GM19324 (cell line): ENCODE measurements at regions not wholly inside any gene's neighbourhood (a gene's known extent, or its start where the extent isn't known, plus 50 kb on each side); places are given as distances from the start of the nearest gene placed in this dataset.

Experiments
- ATAC-seq: cut with Tn5 transposase; IDR thresholded peaks from one replicate; pipeline ENCODE4 v1.9.1; 2021; ENCODE audit warnings: mild to moderate bottlenecking, moderate library complexity; ENCODE audit not compliant: unreplicated experiment, low FRiP score

DNA sequence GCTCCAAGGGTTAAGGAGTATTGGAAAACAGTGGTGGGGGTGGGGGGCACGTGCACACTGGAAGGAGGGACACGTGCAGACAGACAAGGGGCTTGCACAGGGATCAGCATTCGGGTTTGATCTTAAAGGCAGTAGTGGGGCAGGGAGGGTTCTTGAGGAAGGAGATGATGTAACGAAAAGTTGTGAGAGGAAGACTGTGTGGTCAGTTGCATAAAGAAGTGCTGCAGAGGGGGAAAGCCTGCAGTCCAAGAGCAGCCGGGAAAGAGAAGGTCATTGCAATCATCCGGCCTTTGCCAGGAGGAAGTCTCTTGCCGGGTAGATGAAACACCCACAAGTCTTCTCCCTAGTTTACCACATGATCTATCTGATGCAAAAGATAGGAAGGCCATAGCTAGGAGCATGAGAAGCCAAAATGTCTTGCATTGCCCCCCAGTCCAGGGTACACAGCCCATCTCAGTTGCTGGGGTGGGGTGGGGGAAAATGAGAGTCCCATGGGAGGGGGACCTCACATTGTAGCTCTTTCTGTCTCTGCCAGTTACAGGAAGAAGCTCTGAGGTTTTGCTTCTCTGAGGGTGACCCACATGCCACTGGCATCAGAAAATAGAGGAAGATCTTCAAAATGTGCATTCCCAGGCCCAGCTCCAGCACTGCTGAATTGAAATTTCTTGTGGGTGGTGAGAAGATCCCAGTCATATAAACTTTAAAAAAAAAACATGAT lies 202.5 kb upstream of the RAB4A start:
- no peak for ATAC-seq

DNA sequence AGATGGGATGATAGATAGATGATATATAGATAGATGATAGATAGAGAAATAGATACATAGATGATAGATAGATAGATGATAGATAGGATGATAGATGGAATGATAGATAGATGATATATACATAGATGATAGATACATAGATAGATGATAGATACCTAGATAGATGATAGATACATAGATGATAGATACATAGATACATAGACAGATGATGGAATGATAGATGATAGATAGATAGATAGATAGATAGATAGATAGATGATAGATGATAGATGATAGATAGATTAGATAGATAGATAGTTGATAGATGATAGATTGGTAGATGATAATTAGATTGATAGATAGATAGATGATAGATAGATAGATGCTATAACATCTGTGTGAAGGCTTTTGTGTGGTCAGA lies 201.7 kb upstream of the RAB4A start:
- no peak for ATAC-seq

DNA sequence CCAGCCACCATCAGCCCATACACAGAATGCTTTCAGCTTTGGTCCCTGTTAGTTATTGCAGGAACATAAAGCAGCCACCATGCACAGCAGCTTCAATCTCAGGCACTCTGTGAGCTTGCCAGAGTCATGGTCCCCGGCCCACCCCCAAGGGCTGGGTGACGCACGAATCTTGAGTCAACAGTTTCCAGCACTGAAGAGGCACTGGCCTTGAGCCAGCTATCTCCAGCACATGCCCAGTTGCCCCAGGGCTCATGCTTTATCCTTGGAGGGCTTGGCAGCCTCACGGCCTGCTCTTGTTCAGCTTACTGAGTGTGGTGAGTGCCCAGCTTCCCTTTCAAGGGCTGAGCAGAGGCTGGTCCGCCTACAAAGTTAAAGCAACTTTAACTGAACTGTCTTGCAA lies 200.7 kb upstream of the RAB4A start:
- no peak for ATAC-seq

DNA sequence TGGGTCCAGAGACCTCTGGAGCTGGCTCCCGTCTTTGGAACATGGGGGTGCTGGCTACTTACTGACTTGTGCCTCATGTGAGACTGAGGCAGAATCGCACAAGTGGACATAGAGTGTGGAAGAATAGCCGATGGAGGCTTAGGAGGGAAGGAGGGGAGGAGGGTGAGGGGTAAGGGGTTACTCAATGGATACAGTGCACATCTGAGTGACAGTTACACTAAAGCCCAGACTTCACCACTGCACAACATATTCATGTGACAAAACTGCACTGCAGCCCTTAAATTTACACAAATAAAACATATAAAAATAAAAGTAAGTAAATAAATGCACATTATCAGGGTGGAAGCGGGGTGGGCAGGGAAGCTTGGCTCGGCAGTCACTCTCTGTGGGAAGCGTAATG lies 197.7 kb upstream of the RAB4A start:
- no peak for ATAC-seq

DNA sequence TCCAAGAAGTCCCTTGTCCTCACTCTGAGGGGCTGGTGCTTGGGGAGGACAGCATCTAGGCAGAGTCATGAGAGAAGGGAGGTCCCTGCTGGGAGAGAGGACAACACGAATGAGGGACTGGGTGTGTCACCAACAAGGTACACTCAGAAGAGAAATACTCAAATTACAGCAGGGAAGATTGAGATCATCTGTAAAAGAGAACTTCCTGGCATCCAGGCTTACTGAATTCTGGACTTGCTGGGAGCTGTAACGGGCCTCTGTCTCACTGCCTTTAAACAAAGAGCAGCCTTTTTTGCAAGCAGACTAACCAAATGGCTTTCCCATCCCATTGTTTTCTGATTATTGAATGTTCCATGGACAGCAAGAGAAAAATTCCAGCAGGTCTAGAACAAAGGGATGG lies 195.7 kb upstream of the RAB4A start:
- no peak for ATAC-seq

DNA sequence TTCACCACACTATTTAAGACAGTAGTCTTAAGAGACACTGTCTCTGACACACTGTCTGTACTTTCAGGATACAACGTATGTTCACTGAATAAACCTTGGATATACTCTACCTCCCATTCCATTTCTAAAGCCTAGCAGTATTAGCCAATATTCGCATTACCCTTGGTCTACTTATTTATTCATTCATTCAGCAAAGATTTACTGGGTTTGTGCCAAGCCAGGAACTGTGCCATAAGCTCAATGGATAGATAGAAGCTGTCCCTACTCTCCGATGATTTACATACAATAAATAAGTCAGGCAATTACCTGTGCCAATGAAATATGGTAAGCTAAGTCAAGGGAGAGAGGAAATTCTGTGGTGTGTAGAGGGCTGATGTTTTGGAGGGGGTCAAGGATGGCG lies 195.2 kb upstream of the RAB4A start:
- no peak for ATAC-seq

DNA sequence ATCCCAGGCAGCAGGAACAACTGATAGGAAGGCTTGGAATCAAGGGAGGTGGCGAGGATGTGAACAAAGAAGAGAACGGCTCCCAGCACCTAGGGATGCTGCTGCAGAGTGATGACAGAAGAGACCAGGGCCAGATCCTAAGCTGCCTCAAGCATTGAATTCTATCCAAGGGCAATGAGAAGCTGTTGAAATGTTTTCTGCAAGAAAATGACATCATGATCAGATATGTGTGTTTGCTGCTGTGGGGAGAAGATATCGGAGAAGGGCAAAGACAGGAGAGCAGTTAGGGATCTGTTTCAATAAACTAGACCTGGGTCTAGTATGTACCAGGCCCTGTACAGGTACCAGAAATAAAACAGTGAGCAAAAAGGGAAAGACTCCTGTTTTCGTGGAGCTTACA lies 194.7 kb upstream of the RAB4A start:
- no peak for ATAC-seq

DNA sequence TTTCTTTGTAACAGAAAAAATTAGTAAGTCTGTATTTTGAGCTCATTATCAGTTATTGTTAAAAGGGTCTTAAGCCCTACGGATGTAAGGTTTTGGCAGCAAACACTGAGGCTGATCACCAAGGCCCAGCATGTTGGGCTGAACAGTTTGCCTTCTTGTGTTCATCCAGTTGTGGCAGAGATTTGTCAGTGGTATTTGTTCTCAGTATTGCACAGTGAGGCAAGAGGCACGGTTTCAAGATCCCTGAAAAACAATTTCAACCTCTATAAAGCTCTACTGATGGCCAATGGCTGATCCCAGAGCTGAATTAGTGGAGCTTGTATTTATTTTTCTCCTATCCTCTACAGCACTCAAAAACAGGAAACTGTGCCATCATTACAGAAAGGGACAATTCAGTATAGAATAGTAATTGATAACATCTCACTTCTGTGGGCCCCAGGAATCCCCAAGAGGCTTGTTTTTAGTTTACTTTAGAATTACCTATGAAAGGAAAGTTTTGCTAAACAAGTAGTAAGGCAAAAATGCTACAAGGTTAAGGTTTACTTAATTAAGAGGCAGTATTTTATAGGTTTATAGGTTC lies 191.8 kb upstream of the RAB4A start:
- ATAC-seq, result no peak

DNA sequence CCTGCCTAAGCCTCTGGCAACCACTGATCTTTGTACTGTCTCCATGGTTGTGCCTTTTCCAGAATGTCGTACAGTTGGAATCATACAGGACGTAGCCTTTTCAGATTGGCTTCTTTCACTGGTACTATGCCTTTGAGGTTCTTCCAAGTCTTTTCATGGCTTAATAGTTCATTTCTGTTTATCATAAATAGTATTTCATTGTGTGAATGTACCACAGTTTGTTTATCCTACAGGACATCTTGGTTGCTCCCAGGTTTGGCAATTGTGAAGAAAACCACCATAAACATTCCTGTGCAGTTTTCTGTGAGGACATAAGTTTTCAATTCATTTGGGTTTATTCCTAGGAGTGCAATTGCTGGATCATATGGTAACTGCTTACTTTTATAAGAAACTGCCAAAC lies 190.6 kb upstream of the RAB4A start:
- ATAC-seq, result no peak

DNA sequence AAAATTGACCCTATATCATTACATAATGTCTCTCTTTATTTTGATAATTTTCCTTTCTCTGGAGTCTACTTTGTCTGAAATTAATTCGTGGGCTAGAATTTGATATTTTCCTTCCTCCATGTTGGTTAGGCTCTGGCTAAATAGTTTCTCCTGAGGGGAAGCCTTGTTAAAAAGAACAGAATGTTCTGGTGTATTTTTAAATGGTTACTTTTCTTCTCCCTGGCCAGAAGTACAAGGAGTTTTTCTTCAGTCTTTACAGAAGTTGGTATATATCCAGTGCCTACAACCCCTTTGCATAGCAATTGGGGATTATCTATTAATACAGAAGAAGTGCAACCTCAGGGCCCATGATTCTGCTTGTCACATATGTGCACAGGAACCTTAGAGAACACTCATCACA lies 185.6 kb upstream of the RAB4A start:
- ATAC-seq, result no peak

DNA sequence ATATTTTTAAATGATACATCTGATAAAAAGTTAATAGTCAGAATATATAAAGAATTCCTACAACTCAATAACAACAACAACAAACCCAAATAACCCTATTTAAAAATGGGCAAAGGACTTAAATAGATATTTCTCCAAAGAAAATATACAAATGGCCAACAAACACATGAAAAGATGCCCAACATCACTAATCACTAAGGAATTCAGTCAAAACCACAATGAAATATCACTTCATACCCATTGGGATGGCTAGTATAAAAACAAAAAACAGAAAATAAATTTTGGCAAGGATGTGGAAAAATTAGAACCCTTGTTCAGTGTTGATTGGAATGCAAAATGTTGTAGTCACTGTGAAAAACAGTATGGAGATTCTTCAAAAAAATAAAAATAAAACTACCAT lies 184.8 kb upstream of the RAB4A start:
- no peak for ATAC-seq

DNA sequence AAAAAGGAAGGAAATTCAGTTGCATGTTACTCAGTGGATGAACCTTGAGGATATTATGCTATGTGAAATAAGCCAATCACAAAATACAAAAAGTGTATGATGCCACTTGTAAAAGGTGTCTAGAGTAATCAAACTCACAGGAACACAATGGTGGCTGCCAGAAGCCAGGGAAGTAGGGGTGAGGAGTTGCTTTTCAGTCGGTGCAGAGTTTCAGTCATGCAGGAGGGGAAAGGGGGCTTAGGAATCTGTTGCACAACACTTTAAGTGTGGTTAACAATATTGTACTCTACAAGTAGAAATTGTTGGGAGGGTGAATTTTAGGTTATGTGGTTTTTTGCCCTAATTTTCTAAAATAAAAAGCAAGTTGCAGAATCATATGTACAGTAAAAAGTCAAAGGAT lies 184.2 kb upstream of the RAB4A start:
- ATAC-seq, result no peak

DNA sequence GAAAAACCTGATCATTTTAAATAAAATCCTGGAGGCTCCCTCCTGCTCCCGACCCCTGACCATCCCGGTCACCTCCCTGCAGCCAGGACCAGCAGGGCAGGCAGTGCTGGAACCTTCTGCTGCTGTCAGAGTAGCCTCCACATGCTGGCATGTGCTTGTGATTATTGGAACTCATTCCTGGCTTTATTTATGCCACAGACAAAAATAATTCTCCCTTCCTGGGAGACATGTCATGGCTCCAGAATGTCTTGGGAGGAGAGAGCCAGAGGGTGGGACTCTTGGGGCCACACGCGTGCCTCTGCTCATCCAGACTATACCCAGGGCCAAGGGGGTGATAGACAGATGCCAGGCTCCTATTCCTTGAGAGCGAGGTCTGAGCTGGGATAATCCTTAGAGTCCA lies 183.6 kb upstream of the RAB4A start:
- ATAC-seq, result no peak

DNA sequence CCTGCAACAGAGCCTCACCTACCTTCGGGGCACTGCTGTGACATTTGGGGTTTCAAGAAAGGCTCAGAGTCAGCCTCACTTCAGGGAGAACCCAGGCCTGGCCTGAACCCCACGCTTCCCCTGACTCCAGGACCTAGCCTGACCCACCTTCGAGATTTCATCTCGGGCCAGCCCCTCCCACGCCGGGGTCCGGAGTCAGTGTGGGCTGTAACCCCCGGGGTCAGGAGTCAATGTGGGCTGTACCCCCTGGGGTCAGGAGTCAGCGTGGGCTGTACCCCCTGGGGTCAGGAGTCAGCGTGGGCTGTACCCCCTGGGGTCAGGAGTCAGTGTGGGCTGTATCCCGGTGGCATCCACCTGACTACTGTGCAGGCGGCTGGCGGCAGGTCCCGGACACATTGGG lies 183.0 kb upstream of the RAB4A start:
- no peak for ATAC-seq

DNA sequence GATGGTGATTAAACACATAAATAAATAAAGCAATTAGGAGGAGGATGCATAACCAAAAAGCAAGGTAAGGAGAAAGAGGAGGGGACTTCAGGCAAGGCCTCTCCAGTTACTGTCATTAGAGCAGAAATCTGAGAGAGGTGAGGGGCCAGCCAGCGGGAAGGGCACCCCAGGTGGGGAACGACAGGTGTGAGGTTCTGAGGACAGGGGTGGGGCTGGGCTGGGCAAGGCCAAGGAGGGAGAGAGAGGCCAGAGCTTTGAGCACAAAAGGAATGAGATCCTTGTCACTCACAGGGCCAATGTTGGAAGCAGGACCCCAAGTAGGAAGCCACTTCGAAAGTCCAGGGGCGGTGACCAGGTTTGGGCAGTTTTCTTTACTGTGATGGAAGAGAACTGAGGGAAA lies 182.2 kb upstream of the RAB4A start:
- no peak for ATAC-seq

DNA sequence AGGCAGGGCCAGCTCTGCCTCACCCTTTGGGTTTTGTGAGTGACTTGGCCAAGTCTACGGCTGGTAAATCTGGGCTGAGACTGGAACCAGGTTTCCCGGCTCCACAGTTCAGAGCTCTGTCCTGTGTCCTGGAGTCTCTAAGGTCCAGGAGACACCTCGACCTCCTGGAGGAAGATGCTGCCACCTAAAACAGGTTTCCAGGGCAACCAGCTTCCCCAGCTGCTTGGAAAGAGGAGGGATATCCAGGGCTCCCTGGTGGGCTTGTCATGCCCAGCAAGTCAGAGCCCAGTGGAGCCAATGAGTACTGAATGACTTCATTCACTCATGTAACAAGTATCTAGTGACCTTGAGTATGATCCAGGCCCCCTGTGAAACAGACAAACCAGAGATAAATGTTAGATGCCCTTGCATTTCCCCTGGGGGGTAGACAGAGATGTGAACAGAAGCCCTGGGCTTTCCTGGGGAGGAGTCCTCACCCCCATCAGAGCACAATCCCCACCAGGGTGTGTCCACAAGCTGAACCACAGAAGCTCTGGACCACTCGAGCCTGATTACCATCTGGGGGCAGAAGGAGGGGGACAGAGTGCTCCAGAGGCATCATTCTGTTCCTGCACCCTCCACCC lies 181.2 kb upstream of the RAB4A start:
- ATAC-seq, result no peak

DNA sequence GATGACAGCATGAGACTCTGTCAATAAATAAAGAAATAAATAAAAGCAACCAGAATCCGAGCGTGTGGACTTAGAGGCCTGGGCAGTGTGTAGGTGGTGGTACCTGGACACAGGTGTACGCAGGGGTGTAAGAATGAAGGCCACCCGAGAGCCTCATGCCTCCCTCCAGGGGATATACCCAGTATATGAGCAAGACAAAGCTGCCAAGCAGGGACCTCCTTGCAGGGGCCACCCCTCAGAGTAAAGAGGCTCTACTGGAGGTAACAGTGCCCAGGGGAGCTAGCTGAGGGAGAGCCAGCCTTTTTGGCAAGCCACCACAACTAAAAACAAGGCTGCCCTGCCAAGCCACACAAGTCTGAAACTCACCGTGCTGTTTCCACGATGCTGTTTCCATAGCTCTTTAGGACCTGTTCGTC lies 179.2 kb upstream of the RAB4A start:
- ATAC-seq, result no peak

DNA sequence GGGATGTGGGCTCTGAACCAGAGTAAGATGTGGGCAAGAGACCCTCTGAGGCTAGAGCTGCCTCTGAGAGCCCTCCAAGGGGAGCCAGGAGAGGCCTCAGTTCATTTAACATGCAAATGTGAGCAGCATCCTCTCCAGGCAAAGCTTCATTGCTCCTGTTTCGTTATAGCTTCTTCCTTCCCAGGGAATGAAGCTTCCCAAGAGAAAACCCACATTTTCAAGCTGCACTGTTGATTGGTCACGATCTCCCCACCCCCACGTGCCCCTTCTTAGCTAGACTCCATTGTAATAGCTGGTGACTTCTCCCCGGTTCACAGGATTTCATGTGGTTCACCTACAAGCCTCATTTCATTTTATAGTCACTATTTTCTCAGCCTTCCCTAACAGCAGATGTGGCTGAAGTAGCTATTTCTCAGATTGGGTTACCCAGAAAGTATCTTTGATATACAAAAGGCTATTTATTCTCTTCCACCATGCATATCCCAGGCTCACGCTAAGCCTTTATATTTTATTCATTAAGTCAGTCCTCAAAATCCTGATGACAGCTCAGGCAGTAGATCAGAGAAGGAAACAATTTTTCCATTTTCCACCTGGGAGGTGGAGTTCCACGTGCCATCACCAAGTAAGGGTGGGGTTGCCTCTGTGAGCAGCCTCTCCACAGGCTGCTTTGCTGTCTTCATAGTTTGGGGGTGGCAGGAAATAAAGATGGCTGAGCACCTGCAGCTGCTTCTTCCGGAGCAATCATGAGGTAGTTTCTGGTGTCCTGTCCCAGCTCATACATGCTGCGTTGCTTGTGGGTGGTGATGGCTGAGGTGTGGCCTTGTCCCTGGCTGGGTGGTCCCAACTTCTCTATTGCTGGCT lies 178.3 kb upstream of the RAB4A start:
- ATAC-seq, result no peak

DNA sequence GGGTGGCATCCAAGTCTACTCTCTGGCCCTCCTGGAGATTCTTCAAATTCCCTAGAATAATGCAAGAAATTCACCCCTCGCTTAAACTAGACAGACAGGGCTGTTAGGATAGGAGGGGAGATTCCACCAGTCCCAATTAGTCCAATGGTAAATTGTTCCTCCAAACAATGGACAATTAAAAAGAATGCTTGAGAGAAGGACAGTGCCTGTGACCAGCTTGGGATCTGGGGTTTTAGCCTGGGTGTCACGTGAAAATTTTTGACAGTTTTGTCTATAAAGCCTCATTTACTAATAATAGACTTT lies 177.7 kb upstream of the RAB4A start:
- ATAC-seq, result no peak

DNA sequence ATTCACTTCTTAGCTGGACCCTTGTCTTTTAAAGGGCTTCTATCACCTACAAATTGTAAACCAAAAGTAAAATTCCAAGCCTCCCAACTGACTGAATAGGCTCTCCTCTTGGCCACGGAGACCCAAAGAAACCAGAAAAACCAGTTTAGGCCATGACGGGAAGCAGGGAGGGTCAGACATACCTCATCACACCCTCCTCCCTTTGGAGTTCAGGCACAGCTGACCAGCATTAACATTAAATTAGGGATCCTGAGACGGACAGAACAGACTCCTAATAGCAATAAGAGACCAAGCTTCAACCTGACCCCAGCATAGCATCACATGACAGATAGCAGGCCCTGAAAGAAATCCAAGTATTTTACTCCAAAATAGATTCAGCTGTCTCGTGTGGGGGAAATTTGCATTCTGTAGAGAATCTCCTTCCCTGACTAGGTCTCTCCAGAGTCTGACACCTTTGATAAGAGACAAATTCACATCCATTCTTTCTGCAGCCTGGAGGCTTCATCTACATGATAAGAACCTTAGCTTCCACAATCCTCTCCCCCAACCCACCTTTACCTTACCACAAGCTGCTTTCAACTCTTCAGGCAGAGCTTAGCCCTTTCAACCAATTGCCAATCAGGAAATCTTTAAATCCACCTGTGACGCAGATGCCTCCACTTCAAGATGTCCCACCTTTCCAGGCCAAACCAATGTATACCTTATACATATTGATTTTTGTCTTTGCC lies 177.1 kb upstream of the RAB4A start:
- no peak for ATAC-seq
